ENCODE measurements at regions not wholly inside any gene's neighbourhood (a gene's known extent, or its start where the extent isn't known, plus 50 kb on each side); places are given as distances from the start of the nearest gene placed in this dataset.
A peak's percentile ranks its signal among the peaks of the same experiment; 100 is the strongest.

DNA sequence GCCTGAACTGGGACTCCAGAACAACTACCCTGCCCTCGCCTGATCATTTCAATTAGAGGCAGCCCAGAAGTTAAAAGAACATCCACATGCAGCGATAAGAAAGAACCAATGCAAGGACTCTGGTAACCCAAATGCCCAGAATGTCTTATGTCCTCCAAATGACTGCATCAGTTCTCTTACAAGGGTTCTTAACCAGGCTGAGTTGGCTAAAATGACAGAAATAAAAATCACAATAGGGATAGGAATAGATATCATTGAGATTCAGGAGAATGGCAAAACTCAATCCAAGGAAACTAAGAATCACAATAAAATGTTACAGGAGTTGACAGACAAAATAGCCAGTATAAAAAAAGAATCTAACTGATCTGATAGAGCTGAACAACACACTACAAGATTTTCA lies 80.1 kb upstream of the PTGFR start:
- no TSS peak for BruUV-seq (replicated peaks)
- TF ChIP-seq CTCF (conservative IDR thresholded peaks at IDR 0.05; ENCODE audit: low read depth, low read length) (no peak), EZH2phosphoT487 (IDR thresholded peaks at IDR 0.05; ENCODE audit: borderline replicate concordance, low read length) (no peak), EZH2 (IDR thresholded peaks at IDR 0.05; ENCODE audit: low read length, unreplicated experiment) (no peak)
- no peak overlapping the region for H3K4me3 ChIP-seq (ENCODE audit: low read length)
- peak; percentile 12 for DNase-seq
- no peak overlapping the region for H2AFZ ChIP-seq (ENCODE audit: low read length)
- no peak overlapping the region for H3K4me2 ChIP-seq (ENCODE audit: low read length)
- intact Hi-C loops (cut with micrococcal nuclease), result no loop called here
- H3K9me3 ChIP-seq (ENCODE audit: low read length), result peaks cover 24% of the 10 kb centered on the region
- ChIA-PET CTCF (no interaction called here), POLR2A (ENCODE audit: unreplicated experiment) (no interaction called here)
- no peaks in the 10 kb centered on the region for H3K9me2 ChIP-seq (replicated peaks; ENCODE audit: low read length)
- no peak overlapping the region for H3K9ac ChIP-seq (ENCODE audit: low read length)
- H4K20me1 ChIP-seq (ENCODE audit: low read length), result no peaks in the 10 kb centered on the region
- peaks cover 15% of the 10 kb centered on the region; the same call in 1 of the 2 replicates for H3K36me3 ChIP-seq (ENCODE audit: low read depth, low read length)
- no peak overlapping the region for H3K27ac ChIP-seq (ENCODE audit: low read length)
- ATAC-seq, result no peak
- no peaks in the 10 kb centered on the region for H3F3A ChIP-seq (ENCODE audit: low read length, unreplicated experiment)
- no peaks in the 10 kb centered on the region for H3K27me3 ChIP-seq (ENCODE audit: low read length)
- H3K79me2 ChIP-seq (ENCODE audit: low read length), result no peaks in the 10 kb centered on the region
- H3K4me1 ChIP-seq (ENCODE audit: insufficient read depth, low read length), result no peaks in the 10 kb centered on the region

DNA sequence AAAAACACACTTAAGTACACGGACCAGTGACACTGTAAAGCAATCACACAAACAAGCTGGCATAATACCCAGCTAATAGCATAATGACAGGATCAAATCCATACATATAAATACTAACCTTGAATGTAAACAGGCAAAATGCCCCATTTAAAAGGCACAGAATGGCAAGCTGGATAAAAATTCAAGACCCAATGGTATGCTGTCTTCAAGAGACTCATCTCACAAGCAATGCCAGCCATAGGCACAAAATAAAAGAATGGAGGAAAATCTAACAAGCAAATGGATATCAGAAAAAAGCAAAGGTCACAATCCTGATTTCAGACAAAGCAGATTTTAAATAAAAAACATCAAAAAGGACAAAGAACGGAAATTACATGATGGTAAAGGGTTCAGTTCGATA lies 79.1 kb upstream of the PTGFR start:
- no peaks in the 10 kb centered on the region for H3K79me2 ChIP-seq (ENCODE audit: low read length)
- no peak overlapping the region for H3K9ac ChIP-seq (ENCODE audit: low read length)
- BruUV-seq (replicated peaks), result no TSS peak
- H3F3A ChIP-seq (ENCODE audit: low read length, unreplicated experiment), result no peaks in the 10 kb centered on the region
- H3K4me2 ChIP-seq (ENCODE audit: low read length), result no peak overlapping the region
- no peak overlapping the region for H3K4me3 ChIP-seq (ENCODE audit: low read length)
- TF ChIP-seq EZH2 (IDR thresholded peaks at IDR 0.05; ENCODE audit: low read length, unreplicated experiment) (no peak), CTCF (conservative IDR thresholded peaks at IDR 0.05; ENCODE audit: low read depth, low read length) (no peak), EZH2phosphoT487 (IDR thresholded peaks at IDR 0.05; ENCODE audit: borderline replicate concordance, low read length) (no peak)
- POLR2A ChIA-PET (ENCODE audit: unreplicated experiment), result no interaction called here
- intact Hi-C loops (cut with micrococcal nuclease), result no loop called here
- H3K27me3 ChIP-seq (ENCODE audit: low read length), result no peaks in the 10 kb centered on the region
- no peaks in the 10 kb centered on the region for H3K9me2 ChIP-seq (replicated peaks; ENCODE audit: low read length)
- ATAC-seq (no peak), DNase-seq (no peak)
- H3K36me3 ChIP-seq (ENCODE audit: low read depth, low read length), result peaks cover 15% of the 10 kb centered on the region; the same call in 1 of the 2 replicates
- CTCF ChIA-PET, result no interaction called here
- no peaks in the 10 kb centered on the region for H3K4me1 ChIP-seq (ENCODE audit: insufficient read depth, low read length)
- no peak overlapping the region for H3K27ac ChIP-seq (ENCODE audit: low read length)
- H3K9me3 ChIP-seq (ENCODE audit: low read length), result peaks cover 24% of the 10 kb centered on the region
- H2AFZ ChIP-seq (ENCODE audit: low read length), result no peak overlapping the region
- no peaks in the 10 kb centered on the region for H4K20me1 ChIP-seq (ENCODE audit: low read length)

- H3K9me2 ChIP-seq (replicated peaks; ENCODE audit: low read length), result no peaks in the 10 kb centered on the region
- H3K79me2 ChIP-seq (ENCODE audit: low read length), result no peaks in the 10 kb centered on the region
- ATAC-seq (no peak), DNase-seq (no peak)
- H4K20me1 ChIP-seq (ENCODE audit: low read length), result no peaks in the 10 kb centered on the region
- peaks cover 15% of the 10 kb centered on the region; the same call in 1 of the 2 replicates for H3K36me3 ChIP-seq (ENCODE audit: low read depth, low read length)
- TF ChIP-seq EZH2phosphoT487 (IDR thresholded peaks at IDR 0.05; ENCODE audit: borderline replicate concordance, low read length) (no peak), EZH2 (IDR thresholded peaks at IDR 0.05; ENCODE audit: low read length, unreplicated experiment) (no peak), CTCF (conservative IDR thresholded peaks at IDR 0.05; ENCODE audit: low read depth, low read length) (no peak)
- POLR2A ChIA-PET (ENCODE audit: unreplicated experiment), result no interaction called here
- BruUV-seq (replicated peaks), result no TSS peak
- H2AFZ ChIP-seq (ENCODE audit: low read length), result no peak overlapping the region
- CTCF ChIA-PET, result no interaction called here
- H3K27me3 ChIP-seq (ENCODE audit: low read length), result no peaks in the 10 kb centered on the region
- H3K27ac ChIP-seq (ENCODE audit: low read length), result no peak overlapping the region
- H3K4me2 ChIP-seq (ENCODE audit: low read length), result no peak overlapping the region
- no peaks in the 10 kb centered on the region for H3K4me1 ChIP-seq (ENCODE audit: insufficient read depth, low read length)
- H3K9ac ChIP-seq (ENCODE audit: low read length), result no peak overlapping the region
- H3F3A ChIP-seq (ENCODE audit: low read length, unreplicated experiment), result no peaks in the 10 kb centered on the region
- H3K9me3 ChIP-seq (ENCODE audit: low read length), result peaks cover 24% of the 10 kb centered on the region
- intact Hi-C loops (cut with micrococcal nuclease), result no loop called here
- no peak overlapping the region for H3K4me3 ChIP-seq (ENCODE audit: low read length)
Observed at GRCh38 chr1:78415165-78415564, 75.6 kb upstream of the PTGFR start.

Measured in PC-3 (cell line).